ENCODE measurements at regions not wholly inside any gene's neighbourhood (a gene's known extent, or its start where the extent isn't known, plus 50 kb on each side); places are given as distances from the start of the nearest gene placed in this dataset.

- TF ChIP-seq POLR2A (IDR thresholded peaks at IDR 0.05), result no peak
- TF ChIP-seq, protein P1, sequence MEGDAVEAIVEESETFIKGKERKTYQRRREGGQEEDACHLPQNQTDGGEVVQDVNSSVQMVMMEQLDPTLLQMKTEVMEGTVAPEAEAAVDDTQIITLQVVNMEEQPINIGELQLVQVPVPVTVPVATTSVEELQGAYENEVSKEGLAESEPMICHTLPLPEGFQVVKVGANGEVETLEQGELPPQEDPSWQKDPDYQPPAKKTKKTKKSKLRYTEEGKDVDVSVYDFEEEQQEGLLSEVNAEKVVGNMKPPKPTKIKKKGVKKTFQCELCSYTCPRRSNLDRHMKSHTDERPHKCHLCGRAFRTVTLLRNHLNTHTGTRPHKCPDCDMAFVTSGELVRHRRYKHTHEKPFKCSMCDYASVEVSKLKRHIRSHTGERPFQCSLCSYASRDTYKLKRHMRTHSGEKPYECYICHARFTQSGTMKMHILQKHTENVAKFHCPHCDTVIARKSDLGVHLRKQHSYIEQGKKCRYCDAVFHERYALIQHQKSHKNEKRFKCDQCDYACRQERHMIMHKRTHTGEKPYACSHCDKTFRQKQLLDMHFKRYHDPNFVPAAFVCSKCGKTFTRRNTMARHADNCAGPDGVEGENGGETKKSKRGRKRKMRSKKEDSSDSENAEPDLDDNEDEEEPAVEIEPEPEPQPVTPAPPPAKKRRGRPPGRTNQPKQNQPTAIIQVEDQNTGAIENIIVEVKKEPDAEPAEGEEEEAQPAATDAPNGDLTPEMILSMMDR (IDR thresholded peaks at IDR 0.05), result no peak
Measured at GRCh38 chr4:107391009-107391629, 328.9 kb downstream of the PAPSS1 start.
